UCSD-AML1 (cell line): ENCODE measurements at regions not wholly inside any gene's neighbourhood (a gene's known extent, or its start where the extent isn't known, plus 50 kb on each side); places are given as distances from the start of the nearest gene placed in this dataset.

ENCODE experiments used
- DNase-seq: peaks from one replicate; lab custom pipeline; 2025; ENCODE audit not compliant: unreplicated experiment; lab: John Stamatoyannopoulos, UW

DNA sequence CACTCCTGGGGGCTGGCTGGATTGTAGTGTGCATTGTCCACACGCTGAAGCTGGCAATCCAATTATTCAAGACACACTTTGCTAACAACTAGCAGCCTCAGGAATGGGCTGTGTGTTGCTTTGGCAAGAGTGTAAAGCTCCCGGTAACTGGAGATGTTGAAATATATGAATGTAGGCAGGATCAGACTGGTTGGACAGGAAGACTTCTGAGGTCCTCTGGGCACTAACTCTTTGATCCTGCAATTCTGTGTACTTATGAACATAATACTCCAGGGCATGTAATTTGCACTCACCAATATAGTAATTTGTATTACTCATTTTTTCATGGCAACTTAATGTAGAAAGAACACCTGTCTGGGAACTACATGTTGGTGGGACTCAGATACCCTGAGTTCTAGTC lies 106.7 kb upstream of the SLC28A3 start:
- DNase-seq: no peak

DNA sequence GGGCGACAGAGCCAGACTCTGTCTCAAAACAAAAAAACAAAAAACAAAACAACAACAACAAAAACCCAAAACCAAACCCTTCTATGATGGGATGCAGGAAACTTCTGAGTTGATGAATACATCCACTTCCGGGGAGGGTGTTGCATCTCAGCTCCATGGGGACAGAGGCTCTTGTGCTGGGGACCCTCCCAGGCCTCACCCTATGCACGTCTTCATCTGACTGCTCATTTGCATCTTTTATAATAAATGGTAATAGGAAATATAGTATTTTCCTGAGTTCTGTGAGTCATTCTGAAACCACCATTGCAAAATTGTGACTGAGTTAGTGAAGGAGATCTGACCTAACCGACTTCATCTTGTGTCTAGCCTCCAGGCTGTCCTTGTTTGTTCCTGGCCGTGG lies 109.5 kb upstream of the SLC28A3 start:
- no peak for DNase-seq

DNA sequence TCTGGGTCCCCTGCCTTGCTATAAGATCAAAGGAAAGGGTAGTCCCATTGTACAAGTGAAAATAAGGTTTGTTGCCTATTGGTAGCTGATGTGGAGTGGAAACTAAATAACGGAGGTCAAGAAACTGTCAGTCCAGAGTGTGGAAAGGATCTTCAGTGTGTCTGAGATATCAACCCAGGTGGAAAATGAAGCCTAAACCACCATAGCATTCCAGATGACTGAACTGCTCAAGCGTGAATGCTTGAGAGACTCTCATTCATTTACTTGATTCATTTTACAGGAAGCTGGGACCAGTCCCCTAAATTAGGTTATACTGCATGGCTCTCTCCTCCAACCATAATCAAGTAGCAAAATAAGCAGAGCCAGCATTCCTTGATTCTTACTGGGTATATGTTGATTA lies 116.0 kb upstream of the SLC28A3 start:
- DNase-seq: no peak

DNA sequence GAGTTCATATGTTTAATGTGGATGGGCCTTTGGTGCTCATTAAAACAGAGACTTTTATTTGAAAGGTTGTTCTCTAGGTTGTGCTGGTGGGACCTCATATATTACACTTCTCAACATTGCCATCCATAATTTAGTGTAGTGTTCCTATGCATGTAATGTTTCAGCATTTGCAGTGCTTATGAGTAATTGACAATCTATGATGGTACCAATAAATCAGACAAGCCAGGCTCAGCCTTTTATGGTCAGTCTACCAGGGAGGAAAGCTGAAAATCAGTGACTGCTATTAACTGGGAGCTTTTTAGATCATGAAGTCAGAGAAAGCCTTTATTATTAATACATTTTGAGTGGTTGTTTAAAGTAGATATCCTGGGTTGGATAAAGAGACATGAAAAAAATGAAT lies 120.1 kb upstream of the SLC28A3 start:
- no peak for DNase-seq

DNA sequence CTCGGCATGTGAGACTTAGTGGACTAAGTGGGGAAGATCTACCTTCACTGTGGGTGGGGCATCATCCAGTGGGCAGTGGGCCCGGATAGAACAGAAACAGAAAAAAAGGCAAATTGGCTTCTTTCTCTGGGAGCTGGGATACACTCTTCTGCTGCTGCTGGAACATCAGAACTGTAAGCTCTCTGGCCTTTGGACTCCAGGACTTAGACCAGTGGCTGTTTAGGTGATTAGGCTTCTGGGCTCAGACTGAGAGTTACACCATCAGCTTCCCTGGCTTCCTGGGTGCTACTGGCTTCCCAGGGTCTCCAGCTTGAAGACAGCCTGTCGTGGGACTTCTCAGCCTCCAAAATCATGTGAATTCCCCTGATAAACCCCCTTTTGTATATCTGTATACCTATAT lies 122.7 kb upstream of the SLC28A3 start:
- DNase-seq: no peak

DNA sequence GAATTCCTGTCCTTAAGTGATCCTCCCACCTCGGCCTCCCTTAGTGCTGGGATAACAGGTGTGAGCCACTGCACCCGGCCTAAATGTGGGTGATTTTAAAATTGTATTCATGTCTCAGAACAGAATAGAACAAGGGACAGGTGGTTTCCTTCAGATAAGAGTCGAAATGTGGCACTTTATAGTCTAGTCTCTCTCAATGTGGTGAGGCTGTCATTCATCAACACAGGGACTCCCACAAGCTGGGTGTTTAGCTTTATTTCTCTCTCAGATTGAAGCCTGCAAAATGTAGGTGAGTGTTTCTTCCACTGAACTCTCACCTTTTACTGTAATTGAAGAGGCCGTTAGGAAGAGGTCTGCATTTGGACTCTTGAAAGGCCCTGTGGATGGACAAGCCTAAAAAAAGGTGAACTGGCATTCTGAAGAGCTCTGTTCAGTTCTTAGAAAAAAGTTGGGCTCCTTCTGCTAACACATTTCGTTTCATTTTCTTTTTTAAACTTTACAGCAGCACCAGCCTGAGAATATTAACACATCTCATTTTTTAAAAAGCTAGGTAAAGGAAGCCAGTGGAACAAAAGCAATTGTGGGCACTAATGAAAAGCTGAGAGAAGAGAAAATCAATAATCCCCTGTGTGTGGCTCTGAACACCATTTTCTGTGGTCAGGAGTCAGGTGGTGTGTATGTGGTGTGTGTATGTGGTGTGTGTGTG lies 126.2 kb upstream of the SLC28A3 start:
- DNase-seq: no peak

DNA sequence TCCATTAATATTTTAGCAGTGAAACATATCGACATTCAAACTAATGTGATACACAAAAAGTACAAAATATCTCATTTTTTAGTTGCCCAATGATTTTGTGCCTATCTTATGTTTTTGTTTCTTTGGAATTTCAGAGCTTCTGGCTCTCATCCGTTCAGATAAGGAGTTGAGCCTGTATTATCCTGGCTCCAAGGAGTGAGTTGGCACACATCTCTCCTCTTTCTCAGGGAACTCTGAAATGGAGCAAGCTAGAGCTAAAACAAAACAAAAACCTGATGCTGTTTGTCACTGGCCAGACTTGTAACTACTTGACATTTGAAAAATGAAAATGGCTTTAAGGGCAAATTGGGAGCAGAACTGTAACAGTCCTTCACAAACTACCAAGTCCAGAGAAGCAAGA lies 131.3 kb upstream of the SLC28A3 start:
- DNase-seq: no peak

DNA sequence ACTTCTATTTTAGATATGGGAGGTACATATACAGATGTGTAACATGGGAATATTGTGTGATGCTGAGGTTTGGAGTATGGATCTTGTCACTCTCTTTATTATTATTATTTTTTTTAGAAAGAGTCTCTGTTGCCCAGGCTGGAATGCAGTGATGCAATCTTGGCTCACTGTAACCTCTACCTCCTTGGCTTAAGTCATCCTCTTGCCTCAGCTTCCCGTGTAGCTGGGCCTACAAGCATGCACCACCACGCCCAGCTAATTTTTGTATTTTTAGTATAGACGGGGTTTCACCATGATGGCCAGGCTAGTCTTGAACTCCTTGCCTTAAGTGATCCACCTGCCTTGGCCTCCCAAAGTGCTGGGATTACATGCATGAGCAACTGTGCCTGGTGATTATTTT lies 138.4 kb upstream of the SLC28A3 start:
- DNase-seq: no peak

DNA sequence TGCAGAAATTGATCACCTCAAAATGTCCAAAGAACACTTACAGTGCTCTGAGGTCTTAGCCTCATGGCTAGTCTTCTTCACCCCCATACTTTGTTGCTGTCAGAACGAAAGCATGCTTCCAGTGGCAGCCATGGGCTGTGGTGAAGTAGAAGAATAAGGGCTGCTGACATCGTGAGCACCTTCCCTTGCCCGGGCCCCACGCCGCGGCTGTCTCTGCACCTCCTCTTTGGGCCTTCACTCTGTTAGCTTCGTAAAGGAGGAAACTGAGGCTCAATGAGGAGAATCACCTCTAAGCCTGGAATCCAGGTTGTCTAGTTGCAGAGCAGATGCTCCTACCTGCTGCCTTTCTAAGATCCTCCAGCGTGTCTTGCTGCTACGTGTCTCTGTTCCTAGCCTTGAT lies 139.5 kb upstream of the SLC28A3 start:
- DNase-seq: no peak

DNA sequence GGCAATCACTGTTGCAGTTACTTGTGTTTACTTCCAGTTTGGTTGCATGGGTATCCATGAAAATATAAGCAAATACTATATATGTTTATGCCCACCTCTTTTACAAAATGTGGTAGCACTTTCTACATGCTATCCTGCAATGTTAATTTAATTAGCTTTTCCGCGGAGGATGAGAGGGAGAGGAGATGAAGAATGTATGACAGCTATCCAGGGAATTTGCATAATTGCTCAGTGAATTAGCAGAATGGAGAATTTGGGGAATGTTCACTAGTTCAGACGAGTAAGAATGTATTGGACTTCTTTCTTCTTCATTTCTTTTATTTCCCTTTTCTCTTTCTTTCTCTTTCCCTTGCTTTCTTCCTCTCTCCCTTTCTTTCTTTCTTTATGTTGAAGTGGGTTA lies 140.7 kb upstream of the SLC28A3 start:
- no peak for DNase-seq

DNA sequence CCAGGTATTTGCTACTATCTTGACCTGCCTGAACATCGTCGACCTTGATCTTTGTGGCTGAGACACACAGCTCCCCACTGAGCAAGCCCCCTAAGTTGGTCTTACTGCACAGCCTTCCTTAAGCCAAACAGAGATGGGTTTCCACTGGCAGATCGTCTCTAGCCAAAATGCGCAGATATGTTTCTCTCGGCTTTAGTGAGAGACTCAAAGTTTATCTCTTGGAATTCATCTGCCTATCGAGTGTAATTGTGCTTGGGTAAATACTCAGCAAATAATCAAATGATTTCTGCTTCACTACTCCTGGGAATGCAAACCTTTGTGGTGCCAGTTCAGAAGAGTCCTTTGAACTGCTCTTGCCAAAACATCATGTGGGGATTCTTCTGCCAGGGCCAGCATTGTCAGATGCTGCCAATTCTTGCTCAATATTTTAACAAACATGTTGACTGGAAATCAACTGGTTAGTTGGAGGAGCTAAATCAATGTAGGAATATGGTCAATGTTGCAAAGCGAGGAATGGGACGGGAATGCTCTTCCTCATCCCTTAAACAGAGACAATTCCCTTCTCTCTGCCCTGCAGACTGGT lies 141.2 kb upstream of the SLC28A3 start:
- DNase-seq: no peak

DNA sequence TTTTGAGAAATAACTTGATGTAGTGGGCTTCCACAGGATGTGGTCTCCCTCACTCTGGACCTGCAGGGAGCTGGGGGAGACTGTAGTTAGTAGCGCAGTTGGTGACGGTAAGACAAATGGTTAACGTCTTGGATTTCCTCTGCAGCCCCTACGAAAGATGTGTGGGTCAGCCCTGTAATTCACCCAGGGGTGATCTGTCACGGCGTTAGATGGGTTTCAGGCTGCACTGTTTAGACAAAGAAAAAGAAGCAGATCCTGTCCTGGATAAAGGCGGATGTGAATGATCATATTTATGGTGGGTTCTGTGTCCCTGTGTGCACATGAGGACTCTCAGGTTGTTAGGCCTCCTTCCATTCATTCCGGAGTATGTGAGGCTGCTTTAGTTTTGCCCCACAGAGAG lies 142.0 kb upstream of the SLC28A3 start:
- DNase-seq: no peak

DNA sequence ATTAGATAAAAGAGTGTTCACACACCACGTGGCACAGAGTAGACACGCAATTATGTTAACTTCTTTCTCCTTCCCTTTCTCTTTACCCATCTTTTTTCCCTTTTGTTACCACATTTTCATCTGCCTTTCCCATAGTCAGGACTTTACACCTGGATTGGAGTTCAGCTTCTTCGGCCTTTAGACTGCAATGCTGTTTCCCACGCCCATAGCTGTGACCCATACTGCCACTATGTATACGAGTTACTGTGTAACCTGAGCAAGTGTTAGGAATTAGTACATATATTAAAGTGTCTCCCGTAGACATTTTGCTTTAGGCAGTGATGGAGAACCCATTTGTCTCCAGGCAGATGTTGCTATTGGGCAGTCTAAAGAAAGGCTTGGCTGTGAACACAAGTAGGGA lies 143.6 kb upstream of the SLC28A3 start:
- no peak for DNase-seq

DNA sequence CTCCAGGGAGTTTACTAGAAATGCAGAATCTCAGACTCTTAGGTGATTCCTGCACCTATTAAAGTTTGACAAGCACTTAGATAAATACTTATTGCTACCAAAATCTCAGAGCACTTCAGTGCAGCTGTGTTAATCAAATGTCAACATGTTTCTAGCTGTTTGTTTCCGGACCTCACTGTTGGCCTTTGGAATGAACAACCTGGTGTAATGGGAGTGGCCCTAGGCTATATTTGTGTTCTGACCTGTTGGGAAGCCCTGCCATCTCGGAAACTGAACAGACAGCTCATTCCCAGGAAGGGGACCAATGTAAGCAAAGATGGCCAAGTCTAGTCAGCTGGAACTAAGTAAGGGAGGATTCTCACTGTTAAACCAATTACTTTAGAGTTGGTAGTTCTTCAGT lies 145.0 kb upstream of the SLC28A3 start:
- no peak for DNase-seq

DNA sequence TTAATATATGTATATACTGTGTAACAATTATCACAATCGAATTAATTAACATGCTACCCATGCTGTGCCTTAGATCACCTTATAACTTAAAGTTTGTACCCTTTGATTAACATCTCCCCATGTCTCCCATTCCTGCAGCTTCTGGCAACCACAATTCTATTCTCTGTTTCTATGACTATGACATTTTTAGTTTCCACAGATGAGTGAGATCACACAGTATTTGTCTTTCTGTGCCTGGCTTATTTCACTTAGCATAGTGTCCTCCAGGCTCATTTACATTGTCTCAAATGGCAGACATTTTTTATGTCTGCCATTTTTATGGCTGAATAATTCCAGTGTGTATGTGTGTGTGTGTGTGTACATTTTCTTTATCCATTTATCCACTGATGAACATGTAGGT lies 146.1 kb upstream of the SLC28A3 start:
- DNase-seq: no peak

DNA sequence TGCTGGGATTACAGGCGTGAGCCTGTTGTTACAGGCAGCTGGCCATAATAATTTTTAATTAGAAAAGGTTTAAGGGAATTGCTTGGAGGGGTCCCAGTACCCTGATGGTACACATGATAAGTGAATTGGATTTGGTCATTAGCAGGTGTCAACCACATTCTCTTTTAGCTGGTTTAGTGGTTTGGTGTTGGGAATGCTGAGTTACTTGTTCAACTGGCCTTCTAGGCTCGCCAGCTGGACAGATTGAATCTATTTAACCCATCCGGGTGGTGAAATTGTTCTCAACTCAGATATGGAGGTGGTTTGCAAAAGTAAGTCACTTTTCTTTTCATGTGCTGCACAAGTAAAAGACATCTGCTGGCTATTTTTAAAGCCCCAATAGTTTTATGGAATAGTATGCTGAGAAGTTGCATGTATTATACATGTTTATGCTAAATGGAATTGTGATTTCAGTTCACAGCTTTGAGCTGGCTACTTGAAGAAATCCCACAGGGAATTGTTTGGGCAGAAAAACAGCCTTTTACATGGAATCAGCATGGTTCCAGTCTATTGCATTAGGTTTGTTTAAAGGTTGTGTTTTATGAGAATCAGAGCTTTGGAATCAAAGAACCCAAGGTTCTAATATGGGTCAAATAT lies 149.8 kb upstream of the SLC28A3 start:
- no peak for DNase-seq

DNA sequence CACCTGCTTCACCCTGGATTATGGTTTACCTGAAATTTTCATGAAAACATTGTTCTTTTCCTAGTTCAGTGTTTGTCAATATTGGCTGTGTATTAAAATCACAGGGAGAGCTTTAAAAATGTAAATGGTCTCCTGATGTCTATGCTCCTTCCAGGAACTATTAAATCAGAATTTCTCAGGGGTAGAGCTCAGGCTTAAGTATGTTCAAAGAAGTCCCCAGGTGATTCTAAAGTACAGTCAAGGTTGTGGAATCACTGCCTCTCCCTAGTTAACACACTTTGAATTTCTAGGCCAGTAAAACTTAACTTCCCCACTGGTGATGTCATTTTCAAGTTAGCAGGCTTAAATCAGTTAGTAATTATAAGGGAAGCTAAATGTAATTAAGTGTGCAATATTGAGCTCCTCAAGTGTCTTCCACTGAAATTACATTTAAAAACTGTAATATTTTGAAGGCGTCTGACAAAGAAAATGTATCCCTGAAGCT lies 150.3 kb upstream of the SLC28A3 start:
- no peak for DNase-seq

DNA sequence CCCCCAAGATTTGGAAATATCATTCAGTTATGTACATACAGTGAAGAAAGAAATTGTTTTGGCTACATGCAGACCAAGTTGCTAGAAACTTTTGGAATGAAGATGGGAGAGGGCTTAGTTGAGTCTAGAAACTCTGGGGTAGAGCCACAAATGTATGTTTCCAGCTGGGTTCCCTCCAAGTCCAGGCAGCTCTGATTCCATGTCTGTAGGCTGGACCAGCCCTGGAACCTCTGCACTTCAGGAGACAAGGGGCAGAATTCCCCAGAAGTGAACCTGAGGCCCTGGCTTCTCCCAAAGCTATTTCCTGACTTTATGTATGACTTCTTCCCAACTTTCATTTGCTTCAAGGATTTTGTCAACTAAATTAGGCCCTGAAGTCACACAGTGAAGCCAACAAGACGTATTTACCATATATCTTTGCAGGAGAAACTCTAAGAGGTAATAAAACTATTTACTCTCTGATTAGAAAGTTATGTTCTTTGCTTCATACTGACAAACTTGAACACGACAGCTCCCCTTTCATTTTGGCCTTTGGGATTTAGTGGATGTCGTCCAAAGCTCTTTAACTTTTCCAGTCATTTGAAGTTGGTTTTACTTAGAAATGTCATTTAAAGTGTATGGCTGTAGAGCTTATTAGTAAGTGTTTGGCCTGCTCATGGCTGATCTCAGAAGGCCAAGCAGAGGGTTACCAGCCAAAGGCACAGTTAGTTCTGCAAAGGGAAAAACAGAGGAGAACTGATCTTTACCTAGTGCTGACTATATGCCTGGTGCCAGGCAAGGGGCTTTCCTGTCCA lies 152.0 kb upstream of the SLC28A3 start:
- no peak for DNase-seq

DNA sequence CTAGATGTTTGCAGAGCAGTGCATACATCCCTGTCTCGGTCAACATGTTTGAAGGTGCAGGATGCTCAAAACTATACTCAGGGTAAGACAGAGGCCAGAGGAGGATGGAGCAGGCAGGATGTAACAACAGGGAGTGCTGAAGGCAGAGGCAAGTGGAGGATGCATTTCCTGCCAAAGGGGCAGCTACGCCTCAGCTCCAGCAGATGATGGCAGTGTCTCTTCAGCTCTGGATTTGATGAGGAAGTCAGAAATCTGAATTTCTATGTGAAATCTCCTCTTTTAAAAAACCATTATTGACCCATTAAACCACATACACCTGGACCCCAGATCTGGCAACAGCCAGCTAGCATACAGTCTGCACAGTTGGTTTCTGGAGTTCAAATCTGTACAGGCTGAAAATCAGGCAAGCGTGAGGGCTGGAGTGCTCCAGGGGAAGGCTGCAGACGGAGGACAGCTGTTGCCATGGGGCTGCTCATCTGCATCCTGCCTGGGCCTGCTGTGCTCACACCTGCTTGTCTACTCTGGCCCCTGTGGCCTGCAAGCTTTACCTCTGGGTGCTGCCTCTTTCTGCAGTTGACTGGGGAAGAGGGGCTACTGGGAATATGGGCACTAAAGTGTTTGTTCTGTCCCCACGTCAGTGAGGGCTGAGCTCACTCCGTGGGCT lies 152.9 kb upstream of the SLC28A3 start:
- DNase-seq: no peak

DNA sequence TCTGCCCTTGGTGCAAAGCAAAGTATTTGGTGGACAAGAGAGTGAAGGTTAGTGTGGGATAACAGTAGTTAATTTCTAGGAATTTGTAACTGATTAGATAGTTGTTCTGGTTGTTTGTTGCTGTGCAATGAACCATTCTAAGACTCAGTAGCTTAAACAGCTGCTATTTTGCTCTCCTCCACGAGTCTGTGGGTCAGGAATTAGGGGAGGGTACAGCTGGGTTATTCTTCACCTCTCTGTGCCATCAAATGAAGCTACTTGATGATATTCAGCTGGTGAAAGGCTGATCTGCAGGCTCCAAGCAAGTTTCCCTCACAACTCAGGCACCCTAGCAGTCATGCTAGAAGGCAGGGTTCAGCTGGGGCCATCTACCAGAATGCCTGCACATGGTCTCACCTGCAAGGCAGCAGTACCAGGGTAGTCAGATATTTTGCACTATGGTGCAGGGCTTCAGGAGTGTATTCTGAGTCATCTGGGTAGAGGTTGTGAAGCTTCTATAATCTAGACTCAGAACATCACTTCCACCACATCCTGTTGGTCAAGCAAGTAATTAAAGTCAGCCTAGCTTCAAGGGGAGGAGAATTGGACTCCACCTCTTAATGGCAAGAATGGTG lies 159.5 kb upstream of the SLC28A3 start:
- DNase-seq: no peak

DNA sequence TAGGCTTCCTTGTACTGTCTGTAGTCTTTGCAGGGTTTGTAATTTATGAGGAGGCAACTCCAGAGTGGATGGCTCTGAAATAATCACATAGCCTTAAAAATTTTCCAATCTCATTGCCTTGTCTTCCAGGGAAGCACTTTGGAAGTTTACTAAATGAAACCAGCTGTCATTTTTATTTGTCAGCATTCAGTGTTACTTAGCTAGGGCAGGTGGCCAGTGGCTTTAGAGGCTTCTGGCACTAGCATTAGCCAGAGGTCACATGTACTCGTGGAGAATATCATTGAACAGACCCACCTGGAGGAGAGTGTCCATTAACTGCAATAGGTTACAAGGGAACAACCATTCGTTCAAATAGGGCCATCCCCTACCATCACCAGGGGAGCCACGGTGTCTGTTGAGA lies 160.3 kb upstream of the SLC28A3 start:
- DNase-seq: no peak
